ENCODE measurements at regions not wholly inside any gene's neighbourhood (a gene's known extent, or its start where the extent isn't known, plus 50 kb on each side); places are given as distances from the start of the nearest gene placed in this dataset.
A peak's percentile ranks its signal among the peaks of the same experiment; 100 is the strongest.

DNA sequence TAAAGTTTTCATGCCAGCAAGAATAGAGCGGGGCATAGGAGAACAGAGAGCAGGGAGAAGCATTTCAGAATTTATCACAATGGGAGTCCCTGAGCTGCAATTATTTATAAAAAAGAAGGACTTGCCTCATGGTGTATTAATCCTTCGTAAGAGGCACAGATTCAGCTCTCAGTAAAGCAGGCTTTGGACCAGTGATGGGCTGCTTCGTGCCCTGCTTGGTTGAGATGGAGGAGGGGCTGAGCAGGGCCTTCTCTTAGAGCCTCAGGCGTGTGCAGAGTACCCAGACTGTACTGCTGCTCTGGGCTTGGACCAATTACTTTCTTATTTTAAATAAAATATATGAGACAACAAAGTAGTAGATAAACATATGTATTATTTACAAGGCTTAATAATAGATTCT lies 265.7 kb upstream of the SLC10A2 start:
- no peaks in the 10 kb centered on the region for H3K36me3 ChIP-seq (ENCODE audit: insufficient read depth)
- no peak overlapping the region for H3K4me3 ChIP-seq
- H4K20me1 ChIP-seq (replicated peaks; ENCODE audit: insufficient read depth) = no peaks in the 10 kb centered on the region
- H3K9me3 Mint-ChIP-seq = peaks cover 7% of the 10 kb centered on the region; the same call in 1 of the 3 replicates
- H3K9me2 ChIP-seq (ENCODE audit: insufficient read depth) = no peaks in the 10 kb centered on the region
- no peak for DNase-seq (ENCODE audit: low spot score)
- H3K79me2 ChIP-seq (replicated peaks; ENCODE audit: insufficient read depth) = no peaks in the 10 kb centered on the region
- ATAC-seq = no peak
- no peak overlapping the region for H3K4me3 Mint-ChIP-seq
- no peaks in the 10 kb centered on the region for H3K27me3 ChIP-seq (ENCODE audit: insufficient read depth)
- peaks cover 1% of the 10 kb centered on the region for H3K27me3 Mint-ChIP-seq (ENCODE audit: insufficient read depth, low read depth, poor library complexity)
- H3K4me1 Mint-ChIP-seq = no peaks in the 10 kb centered on the region
- H3K27ac ChIP-seq (ENCODE audit: low read depth) = no peak overlapping the region
- H3K27ac Mint-ChIP-seq = no peak overlapping the region
- H3K36me3 Mint-ChIP-seq (ENCODE audit: low read depth) = no peaks in the 10 kb centered on the region
- no peaks in the 10 kb centered on the region for H3F3A ChIP-seq (replicated peaks; ENCODE audit: low read depth)
- no peak overlapping the region for H3K4me2 ChIP-seq
- TF ChIP-seq NANOG (IDR thresholded peaks at IDR 0.05; ENCODE audit: borderline replicate concordance) (no peak), EZH2phosphoT487 (IDR thresholded peaks at IDR 0.05; ENCODE audit: unreplicated experiment) (no peak)
- no peaks in the 10 kb centered on the region for H3K4me1 ChIP-seq (ENCODE audit: insufficient read depth)
- no peak overlapping the region for H2AFZ ChIP-seq

GRCh38 chr13:103328899-103329298 lies 262.7 kb upstream of the SLC10A2 start:
- no peaks in the 10 kb centered on the region for H4K20me1 ChIP-seq (replicated peaks; ENCODE audit: insufficient read depth)
- H3K4me3 ChIP-seq = no peak overlapping the region
- H3K4me2 ChIP-seq = no peak overlapping the region
- H2AFZ ChIP-seq = no peak overlapping the region
- H3F3A ChIP-seq (replicated peaks; ENCODE audit: low read depth) = no peaks in the 10 kb centered on the region
- Mint-ChIP-seq H3K27ac (peak overlapping the region; percentile 66; the same call in 1 of the 2 replicates), H3K4me3 (no peak overlapping the region), H3K36me3 (ENCODE audit: low read depth) (peaks cover 6% of the 10 kb centered on the region; the same call in 1 of the 3 replicates), H3K4me1 (peaks cover 19% of the 10 kb centered on the region), H3K27me3 (ENCODE audit: insufficient read depth, low read depth, poor library complexity) (peaks cover 1% of the 10 kb centered on the region), H3K9me3 (peaks cover 9% of the 10 kb centered on the region; the same call in 1 of the 3 replicates)
- DNase-seq (ENCODE audit: low spot score) (no peak), ATAC-seq (no peak)
- H3K9me2 ChIP-seq (ENCODE audit: insufficient read depth) = 0 out of 2 replicates have a peak, but pooled peaks cover 5% of the 10 kb centered on the region
- no peaks in the 10 kb centered on the region for H3K79me2 ChIP-seq (replicated peaks; ENCODE audit: insufficient read depth)
- H3K4me1 ChIP-seq (ENCODE audit: insufficient read depth) = peaks cover 10% of the 10 kb centered on the region; the same call in 1 of the 2 replicates
- no peaks in the 10 kb centered on the region for H3K27me3 ChIP-seq (ENCODE audit: insufficient read depth)
- peak in 1 of 2 experiments; percentile 35; a peak in 2 of 4 replicates for TF ChIP-seq CTCF (conservative IDR thresholded peaks at IDR 0.05; ENCODE audit: low read depth in 2 of 2)
- TF ChIP-seq, protein P1, sequence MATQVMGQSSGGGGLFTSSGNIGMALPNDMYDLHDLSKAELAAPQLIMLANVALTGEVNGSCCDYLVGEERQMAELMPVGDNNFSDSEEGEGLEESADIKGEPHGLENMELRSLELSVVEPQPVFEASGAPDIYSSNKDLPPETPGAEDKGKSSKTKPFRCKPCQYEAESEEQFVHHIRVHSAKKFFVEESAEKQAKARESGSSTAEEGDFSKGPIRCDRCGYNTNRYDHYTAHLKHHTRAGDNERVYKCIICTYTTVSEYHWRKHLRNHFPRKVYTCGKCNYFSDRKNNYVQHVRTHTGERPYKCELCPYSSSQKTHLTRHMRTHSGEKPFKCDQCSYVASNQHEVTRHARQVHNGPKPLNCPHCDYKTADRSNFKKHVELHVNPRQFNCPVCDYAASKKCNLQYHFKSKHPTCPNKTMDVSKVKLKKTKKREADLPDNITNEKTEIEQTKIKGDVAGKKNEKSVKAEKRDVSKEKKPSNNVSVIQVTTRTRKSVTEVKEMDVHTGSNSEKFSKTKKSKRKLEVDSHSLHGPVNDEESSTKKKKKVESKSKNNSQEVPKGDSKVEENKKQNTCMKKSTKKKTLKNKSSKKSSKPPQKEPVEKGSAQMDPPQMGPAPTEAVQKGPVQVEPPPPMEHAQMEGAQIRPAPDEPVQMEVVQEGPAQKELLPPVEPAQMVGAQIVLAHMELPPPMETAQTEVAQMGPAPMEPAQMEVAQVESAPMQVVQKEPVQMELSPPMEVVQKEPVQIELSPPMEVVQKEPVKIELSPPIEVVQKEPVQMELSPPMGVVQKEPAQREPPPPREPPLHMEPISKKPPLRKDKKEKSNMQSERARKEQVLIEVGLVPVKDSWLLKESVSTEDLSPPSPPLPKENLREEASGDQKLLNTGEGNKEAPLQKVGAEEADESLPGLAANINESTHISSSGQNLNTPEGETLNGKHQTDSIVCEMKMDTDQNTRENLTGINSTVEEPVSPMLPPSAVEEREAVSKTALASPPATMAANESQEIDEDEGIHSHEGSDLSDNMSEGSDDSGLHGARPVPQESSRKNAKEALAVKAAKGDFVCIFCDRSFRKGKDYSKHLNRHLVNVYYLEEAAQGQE (IDR thresholded peaks at IDR 0.05; ENCODE audit: unreplicated experiment) = no peak
- H3K27ac ChIP-seq (ENCODE audit: low read depth) = no peak overlapping the region
- H3K36me3 ChIP-seq (ENCODE audit: insufficient read depth) = no peaks in the 10 kb centered on the region

All from GM23338 (cell line).